AG10803 (cell line): ENCODE measurements at regions not wholly inside any gene's neighbourhood (a gene's known extent, or its start where the extent isn't known, plus 50 kb on each side); places are given as distances from the start of the nearest gene placed in this dataset.

Experiments
- DNase-seq: peaks from one replicate; pipeline ENCODE4 v3.0.0; 2010; ENCODE audit warnings: low read depth
- H3K4me3 ChIP-seq: 2 replicates; pipeline ENCODE4 v1.5.1; 2011; ENCODE audit warnings: mild to moderate bottlenecking, low read length, control low read depth
- TF ChIP-seq, protein P1 (sequence below): conservative IDR thresholded peaks from 2 replicates; pipeline ENCODE4 v1.5.1; 2011; ENCODE audit warnings: mild to moderate bottlenecking, low read length, control low read depth, inconsistent platforms

- TF ChIP-seq, protein P1, sequence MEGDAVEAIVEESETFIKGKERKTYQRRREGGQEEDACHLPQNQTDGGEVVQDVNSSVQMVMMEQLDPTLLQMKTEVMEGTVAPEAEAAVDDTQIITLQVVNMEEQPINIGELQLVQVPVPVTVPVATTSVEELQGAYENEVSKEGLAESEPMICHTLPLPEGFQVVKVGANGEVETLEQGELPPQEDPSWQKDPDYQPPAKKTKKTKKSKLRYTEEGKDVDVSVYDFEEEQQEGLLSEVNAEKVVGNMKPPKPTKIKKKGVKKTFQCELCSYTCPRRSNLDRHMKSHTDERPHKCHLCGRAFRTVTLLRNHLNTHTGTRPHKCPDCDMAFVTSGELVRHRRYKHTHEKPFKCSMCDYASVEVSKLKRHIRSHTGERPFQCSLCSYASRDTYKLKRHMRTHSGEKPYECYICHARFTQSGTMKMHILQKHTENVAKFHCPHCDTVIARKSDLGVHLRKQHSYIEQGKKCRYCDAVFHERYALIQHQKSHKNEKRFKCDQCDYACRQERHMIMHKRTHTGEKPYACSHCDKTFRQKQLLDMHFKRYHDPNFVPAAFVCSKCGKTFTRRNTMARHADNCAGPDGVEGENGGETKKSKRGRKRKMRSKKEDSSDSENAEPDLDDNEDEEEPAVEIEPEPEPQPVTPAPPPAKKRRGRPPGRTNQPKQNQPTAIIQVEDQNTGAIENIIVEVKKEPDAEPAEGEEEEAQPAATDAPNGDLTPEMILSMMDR: no peak
- no peak for DNase-seq
- no peak overlapping the region for H3K4me3 ChIP-seq
These were observed 70.4 kb upstream of the ST6GAL2 start for GRCh38 chr2:106956416-106956815.

GRCh38 chr2:106956879-106957278, 70.9 kb upstream of the ST6GAL2 start:
- no peak overlapping the region for H3K4me3 ChIP-seq
- DNase-seq: peak; percentile 97

GRCh38 chr2:106959975-106960682, 74.2 kb upstream of the ST6GAL2 start:
- no peak overlapping the region for H3K4me3 ChIP-seq
- TF ChIP-seq, protein P1: no peak
- peak; percentile 22 for DNase-seq

More at GRCh38 chr2:106956879-106957278, 70.9 kb upstream of the ST6GAL2 start:
- TF ChIP-seq, protein P1: peak; percentile 22

DNA sequence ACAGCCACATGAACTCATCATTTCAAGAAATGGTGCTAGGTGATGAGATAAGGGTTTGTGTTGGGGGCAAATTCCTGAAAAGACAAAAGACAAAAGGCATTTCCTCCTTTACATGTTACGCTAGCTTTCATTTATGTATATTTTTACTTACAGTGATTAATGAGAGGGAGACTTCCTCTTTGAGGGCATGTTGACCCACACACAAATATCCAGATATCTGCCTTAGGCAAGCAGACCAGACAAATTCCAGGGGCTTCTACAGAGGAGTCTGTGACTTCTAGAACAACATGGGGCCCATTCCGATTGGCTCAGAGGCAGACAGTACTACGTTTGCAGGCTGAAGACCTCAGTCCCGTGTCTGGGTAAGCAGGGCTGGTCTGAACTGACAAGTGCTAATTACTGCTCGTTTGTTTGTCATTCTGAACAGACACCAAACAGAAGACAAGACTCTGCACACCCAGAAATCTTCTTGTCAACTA, 74.8 kb upstream of the ST6GAL2 start:
- TF ChIP-seq, protein P1: no peak
- DNase-seq: no peak
- H3K4me3 ChIP-seq: no peak overlapping the region

DNA sequence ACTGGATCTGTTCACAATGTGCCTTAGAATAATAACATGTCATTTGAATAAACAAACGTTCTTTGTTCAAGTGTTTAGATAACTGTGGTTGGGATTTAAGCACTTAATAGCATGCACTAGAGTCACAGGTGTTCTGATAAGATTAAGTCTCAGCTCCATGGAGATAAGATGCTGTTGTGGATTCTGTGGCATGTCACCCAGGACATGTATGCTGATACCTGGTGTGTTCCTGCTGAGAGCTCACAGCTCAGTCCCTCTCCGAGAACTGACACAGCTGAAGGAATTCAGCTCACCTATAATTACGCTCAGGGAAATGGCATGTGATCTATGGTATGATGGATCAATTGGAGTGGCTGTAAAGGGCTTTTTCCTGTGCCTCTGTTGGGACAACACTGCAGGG, 75.4 kb upstream of the ST6GAL2 start:
- no peak for DNase-seq
- TF ChIP-seq, protein P1: no peak
- H3K4me3 ChIP-seq: no peak overlapping the region

- peak; percentile 44 for DNase-seq
- TF ChIP-seq, protein P1: no peak
- no peak overlapping the region for H3K4me3 ChIP-seq
These were observed 77.2 kb upstream of the ST6GAL2 start for GRCh38 chr2:106963156-106963555.

- no peak overlapping the region for H3K4me3 ChIP-seq
- no peak for DNase-seq
- TF ChIP-seq, protein P1: no peak
These were observed 77.9 kb upstream of the ST6GAL2 start for GRCh38 chr2:106963893-106964292.
